ENCODE measurements at regions not wholly inside any gene's neighbourhood (a gene's known extent, or its start where the extent isn't known, plus 50 kb on each side); places are given as distances from the start of the nearest gene placed in this dataset.

DNA sequence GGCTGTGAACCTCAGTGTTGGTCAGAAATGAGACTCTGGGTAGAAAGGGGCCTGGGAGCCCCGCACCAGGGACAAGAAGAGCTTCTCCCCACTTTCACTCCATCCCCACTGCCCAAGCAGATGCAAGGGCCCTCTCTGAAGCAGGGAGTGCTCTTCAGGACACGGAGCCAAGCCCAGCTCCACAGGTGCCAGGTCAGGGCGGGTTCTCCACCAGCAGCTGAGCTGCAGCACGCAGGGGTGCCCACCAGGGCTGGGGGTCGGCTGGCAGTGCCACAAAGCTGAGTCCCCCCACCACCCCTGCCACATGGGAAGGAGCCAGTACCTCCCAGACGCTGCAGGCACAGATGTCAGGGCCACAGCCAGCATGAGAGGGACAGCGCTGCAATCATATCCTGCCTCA is 106.2 kb downstream of the INHBB start:
- no peaks in the 10 kb centered on the region for H3K27me3 ChIP-seq (ENCODE audit: control insufficient read depth, insufficient read depth, low read length)
- FAIRE-seq = no peak
- TF ChIP-seq, protein P1, sequence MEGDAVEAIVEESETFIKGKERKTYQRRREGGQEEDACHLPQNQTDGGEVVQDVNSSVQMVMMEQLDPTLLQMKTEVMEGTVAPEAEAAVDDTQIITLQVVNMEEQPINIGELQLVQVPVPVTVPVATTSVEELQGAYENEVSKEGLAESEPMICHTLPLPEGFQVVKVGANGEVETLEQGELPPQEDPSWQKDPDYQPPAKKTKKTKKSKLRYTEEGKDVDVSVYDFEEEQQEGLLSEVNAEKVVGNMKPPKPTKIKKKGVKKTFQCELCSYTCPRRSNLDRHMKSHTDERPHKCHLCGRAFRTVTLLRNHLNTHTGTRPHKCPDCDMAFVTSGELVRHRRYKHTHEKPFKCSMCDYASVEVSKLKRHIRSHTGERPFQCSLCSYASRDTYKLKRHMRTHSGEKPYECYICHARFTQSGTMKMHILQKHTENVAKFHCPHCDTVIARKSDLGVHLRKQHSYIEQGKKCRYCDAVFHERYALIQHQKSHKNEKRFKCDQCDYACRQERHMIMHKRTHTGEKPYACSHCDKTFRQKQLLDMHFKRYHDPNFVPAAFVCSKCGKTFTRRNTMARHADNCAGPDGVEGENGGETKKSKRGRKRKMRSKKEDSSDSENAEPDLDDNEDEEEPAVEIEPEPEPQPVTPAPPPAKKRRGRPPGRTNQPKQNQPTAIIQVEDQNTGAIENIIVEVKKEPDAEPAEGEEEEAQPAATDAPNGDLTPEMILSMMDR (IDR thresholded peaks at IDR 0.05; ENCODE audit: borderline replicate concordance, extremely low read depth, insufficient read depth) = no peak

DNA sequence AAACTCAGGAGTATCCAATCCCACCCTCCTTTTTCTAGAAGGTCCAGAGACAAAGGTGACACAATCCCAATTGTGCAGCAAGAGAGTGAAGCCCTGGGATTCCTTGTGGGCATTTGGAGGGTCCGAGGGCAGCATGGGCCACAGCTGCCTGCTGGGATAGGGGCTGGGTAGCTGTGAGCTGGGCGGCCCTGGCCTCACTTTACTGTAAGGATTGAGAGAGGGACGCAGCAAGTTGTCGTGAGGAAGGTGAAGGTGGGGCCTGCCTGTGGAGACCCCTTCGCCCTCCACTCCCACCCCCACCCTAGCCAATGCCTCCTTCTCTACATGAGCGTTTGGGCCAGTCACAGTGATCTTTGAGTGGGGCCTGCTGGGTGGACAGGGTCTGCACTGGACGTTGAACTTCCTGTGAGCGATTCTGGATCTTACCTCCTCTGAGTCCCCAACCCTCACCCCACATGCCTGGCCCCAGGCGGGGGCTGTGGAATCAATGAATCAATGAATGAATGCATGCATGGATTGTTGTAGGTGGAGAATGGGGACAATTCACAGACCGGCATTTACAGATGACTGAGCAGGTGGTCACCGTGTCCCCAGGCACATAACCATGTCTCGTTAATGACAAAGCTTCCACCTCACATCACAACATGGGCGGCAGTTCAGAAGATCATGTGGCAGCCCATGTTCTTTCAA is 107.2 kb downstream of the INHBB start:
- TF ChIP-seq, protein P1 (IDR thresholded peaks at IDR 0.05; ENCODE audit: borderline replicate concordance, extremely low read depth, insufficient read depth) = no peak
- no peak overlapping the region for H3K27ac ChIP-seq (ENCODE audit: low read depth in 2 of 2, low read length in 2 of 2)
- no peaks in the 10 kb centered on the region for H3K4me1 ChIP-seq (ENCODE audit: control insufficient read depth in 2 of 3, insufficient read depth in 2 of 3, low read depth in 1 of 3, low read length in 3 of 3)
- DNase-seq (no peak), FAIRE-seq (no peak)
- H3K9ac ChIP-seq (ENCODE audit: low read length in 3 of 3) = no peak overlapping the region
- H3K4me3 ChIP-seq (ENCODE audit: low read length in 3 of 3) = no peak overlapping the region
- intact Hi-C loops (cut with DNase I) = no loop called here
- peaks cover 0 to 16% (median 5%) of the 10 kb centered on the region in 3 donors for H3K9me3 ChIP-seq (ENCODE audit: control insufficient read depth in 2 of 3, insufficient read depth in 1 of 3, low read length in 3 of 3)
- no peaks in the 10 kb centered on the region for H3K36me3 ChIP-seq (ENCODE audit: control insufficient read depth in 2 of 3, insufficient read depth in 3 of 3, low read length in 3 of 3)
- no peaks in the 10 kb centered on the region for H3K27me3 ChIP-seq (ENCODE audit: control insufficient read depth, insufficient read depth, low read length)

More for the DNA sequence above, 106.2 kb downstream of the INHBB start:
- H3K4me3 ChIP-seq (ENCODE audit: low read length in 3 of 3) = no peak overlapping the region
- peaks cover 0 to 6% (median 0%) of the 10 kb centered on the region in 3 donors for H3K9me3 ChIP-seq (ENCODE audit: control insufficient read depth in 2 of 3, insufficient read depth in 1 of 3, low read length in 3 of 3)
- H3K36me3 ChIP-seq (ENCODE audit: control insufficient read depth in 2 of 3, insufficient read depth in 3 of 3, low read length in 3 of 3) = no peaks in the 10 kb centered on the region
- no peak overlapping the region for H3K9ac ChIP-seq (ENCODE audit: low read length in 3 of 3)
- no peak for DNase-seq
- intact Hi-C loops (cut with DNase I) = no loop called here
- H3K27ac ChIP-seq (ENCODE audit: low read depth in 2 of 2, low read length in 2 of 2) = no peak overlapping the region
- H3K4me1 ChIP-seq (ENCODE audit: control insufficient read depth in 2 of 3, insufficient read depth in 2 of 3, low read depth in 1 of 3, low read length in 3 of 3) = no peaks in the 10 kb centered on the region

DNA sequence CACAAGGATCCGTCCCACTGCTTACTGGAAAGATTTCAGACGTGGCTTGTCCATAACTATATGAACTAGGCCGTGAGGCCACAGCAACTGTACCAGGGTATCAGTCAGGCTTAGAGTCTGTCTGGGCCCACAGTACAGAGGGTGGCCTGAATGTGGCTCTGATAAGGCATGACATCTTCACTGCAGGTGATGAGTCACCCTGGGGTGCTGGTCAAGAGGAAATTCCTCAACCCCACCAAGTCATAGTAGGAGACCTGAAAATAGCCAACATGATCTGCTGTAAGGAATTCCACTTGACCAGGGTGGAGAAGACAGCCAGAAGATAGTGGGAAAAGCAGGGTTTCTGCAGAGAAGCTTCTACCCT is 107.7 kb downstream of the INHBB start:
- no peaks in the 10 kb centered on the region for H3K4me1 ChIP-seq (ENCODE audit: control insufficient read depth in 2 of 3, insufficient read depth in 2 of 3, low read depth in 1 of 3, low read length in 3 of 3)
- H3K4me3 ChIP-seq (ENCODE audit: low read length in 3 of 3) = no peak overlapping the region
- DNase-seq (no peak), FAIRE-seq (no peak)
- H3K36me3 ChIP-seq (ENCODE audit: control insufficient read depth in 2 of 3, insufficient read depth in 3 of 3, low read length in 3 of 3) = no peaks in the 10 kb centered on the region
- no peak overlapping the region for H3K27ac ChIP-seq (ENCODE audit: low read depth in 2 of 2, low read length in 2 of 2)
- no peaks in the 10 kb centered on the region for H3K27me3 ChIP-seq (ENCODE audit: control insufficient read depth, insufficient read depth, low read length)
- H3K9me3 ChIP-seq (ENCODE audit: control insufficient read depth in 2 of 3, insufficient read depth in 1 of 3, low read length in 3 of 3) = peaks cover 0 to 21% (median 5%) of the 10 kb centered on the region in 3 donors
- intact Hi-C loops (cut with DNase I) = no loop called here
- TF ChIP-seq, protein P1 (IDR thresholded peaks at IDR 0.05; ENCODE audit: borderline replicate concordance, extremely low read depth, insufficient read depth) = no peak
- H3K9ac ChIP-seq (ENCODE audit: low read length in 3 of 3) = no peak overlapping the region

All from kidney (tissue), 13 donors.